Fibroblast of pulmonary artery (primary cell): ENCODE measurements at regions not wholly inside any gene's neighbourhood (a gene's known extent, or its start where the extent isn't known, plus 50 kb on each side); places are given as distances from the start of the nearest gene placed in this dataset.

Source experiments
- DNase-seq: peaks from one replicate; pipeline ENCODE4 v3.0.0-alpha.2; 2010; ENCODE audit warnings: low read depth
- H3K4me3 ChIP-seq: replicated peaks from 2 replicates; pipeline ENCODE4 v1.5.1; 2011; ENCODE audit warnings: low read depth, mild to moderate bottlenecking, control low read depth, low read length, moderate library complexity
- CTCF ChIP-seq: IDR thresholded peaks from 2 replicates; pipeline ENCODE4 v1.5.1; 2011; ENCODE audit warnings: mild to moderate bottlenecking, control low read depth, low read length, inconsistent platforms; ENCODE audit errors: missing control alignments

GRCh38 chr2:198315791-198316630, 511.6 kb downstream of the PLCL1 start:
- no peak for DNase-seq
- no peak overlapping the region for H3K4me3 ChIP-seq
- TF ChIP-seq CTCF = no peak

GRCh38 chr2:198314559-198315153, 510.3 kb downstream of the PLCL1 start:
- TF ChIP-seq CTCF = peak; percentile 77
- H3K4me3 ChIP-seq = no peak overlapping the region
- DNase-seq = peak; percentile 77

- TF ChIP-seq CTCF = no peak
- H3K4me3 ChIP-seq = no peak overlapping the region
- no peak for DNase-seq
Observed at GRCh38 chr2:198312596-198313483, 508.4 kb downstream of the PLCL1 start.

- no peak for TF ChIP-seq CTCF
- no peak for DNase-seq
- no peak overlapping the region for H3K4me3 ChIP-seq
Observed at GRCh38 chr2:198311020-198311419, 506.6 kb downstream of the PLCL1 start.

- peak; percentile 94 for TF ChIP-seq CTCF
- H3K4me3 ChIP-seq = no peak overlapping the region
- peak; percentile 70 for DNase-seq
Observed at GRCh38 chr2:198309673-198310280, 505.4 kb downstream of the PLCL1 start.

- DNase-seq = no peak
- no peak overlapping the region for H3K4me3 ChIP-seq
- no peak for TF ChIP-seq CTCF
Observed at GRCh38 chr2:198309081-198309480, 504.7 kb downstream of the PLCL1 start.
